GM06990 (cell line): ENCODE measurements at regions not wholly inside any gene's neighbourhood (a gene's known extent, or its start where the extent isn't known, plus 50 kb on each side); places are given as distances from the start of the nearest gene placed in this dataset.

Experiments used
- DNase-seq: peaks from one replicate; pipeline ENCODE4 v3.0.0-alpha.2; 2011; ENCODE audit not compliant: insufficient read length; ENCODE audit errors: extremely low read depth
- H3K27me3 ChIP-seq: replicated peaks from 2 replicates; pipeline ENCODE4 v1.6.0; 2011; ENCODE audit warnings: low read length; ENCODE audit not compliant: control insufficient read depth, insufficient read depth
- H3K36me3 ChIP-seq: 2 replicates; pipeline ENCODE4 v1.5.1; 2011; ENCODE audit warnings: low read length; ENCODE audit not compliant: control insufficient read depth, insufficient read depth
- H3K4me3 ChIP-seq: replicated peaks from 2 replicates; pipeline ENCODE4 v1.5.1; 2011; ENCODE audit warnings: low read depth, mild to moderate bottlenecking, control low read depth, low read length
- CTCF ChIP-seq: IDR thresholded peaks from 2 replicates; pipeline ENCODE4 v1.5.1; 2011; ENCODE audit warnings: low read length, control low read depth, mild to moderate bottlenecking, inconsistent platforms; ENCODE audit not compliant: insufficient read depth, poor library complexity, severe bottlenecking

DNA sequence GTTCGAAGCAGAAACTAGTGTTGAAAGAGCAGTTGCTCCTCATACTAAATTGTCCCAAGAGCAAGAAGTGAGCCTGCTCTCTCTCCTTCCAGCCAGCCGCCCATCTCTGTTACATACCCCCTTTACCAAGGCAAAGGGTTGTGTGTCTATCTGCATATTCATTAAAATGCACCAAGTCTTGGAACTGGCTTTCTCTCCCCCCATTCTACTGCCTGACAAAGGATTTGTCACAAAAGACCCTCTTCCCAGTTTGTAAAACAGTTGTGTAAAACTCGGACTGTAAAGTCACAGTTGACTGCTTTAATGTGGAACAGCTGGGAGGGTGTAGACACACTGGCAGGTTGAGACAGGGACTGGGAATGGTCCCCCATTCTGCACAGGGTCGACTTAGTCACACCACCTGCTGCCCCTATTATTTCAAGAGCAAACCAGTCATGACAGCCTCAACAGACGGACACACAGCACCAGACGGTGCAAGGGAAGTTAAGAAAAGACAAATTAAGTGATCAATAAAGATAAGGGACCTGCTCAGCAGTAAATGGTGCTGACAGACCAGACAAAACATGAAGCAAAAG, 60.0 kb upstream of the HTATIP2 start:
- no peak for TF ChIP-seq CTCF
- no peaks in the 10 kb centered on the region for H3K36me3 ChIP-seq
- H3K27me3 ChIP-seq, result no peaks in the 10 kb centered on the region
- no peak overlapping the region for H3K4me3 ChIP-seq
- DNase-seq, result no peak

- Histone ChIP-seq H3K4me3 (no peak overlapping the region), H3K36me3 (no peaks in the 10 kb centered on the region), H3K27me3 (no peaks in the 10 kb centered on the region)
- DNase-seq, result no peak
- TF ChIP-seq CTCF, result no peak
Measured at GRCh38 chr11:20293992-20294391, 69.5 kb upstream of the HTATIP2 start.

DNA sequence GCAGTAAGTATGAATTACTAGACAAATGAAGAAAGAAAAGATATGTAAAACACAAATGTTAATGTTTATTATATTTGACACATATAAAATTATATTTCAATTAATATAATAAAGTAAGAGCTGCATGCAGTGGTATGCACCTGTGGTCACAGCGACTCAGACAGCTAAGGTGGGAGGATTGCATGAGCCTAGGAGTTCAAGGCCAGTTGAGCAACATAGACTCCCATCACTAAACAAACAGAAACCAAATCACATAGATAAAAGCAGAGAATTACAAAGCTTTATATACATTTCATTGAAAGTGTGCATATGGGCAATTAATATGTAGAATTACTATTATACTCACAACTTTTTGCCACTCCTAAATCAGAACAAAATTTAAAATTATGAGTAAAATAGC, 70.0 kb upstream of the HTATIP2 start:
- Histone ChIP-seq H3K27me3 (no peaks in the 10 kb centered on the region), H3K4me3 (no peak overlapping the region), H3K36me3 (no peaks in the 10 kb centered on the region)
- no peak for TF ChIP-seq CTCF
- no peak for DNase-seq

DNA sequence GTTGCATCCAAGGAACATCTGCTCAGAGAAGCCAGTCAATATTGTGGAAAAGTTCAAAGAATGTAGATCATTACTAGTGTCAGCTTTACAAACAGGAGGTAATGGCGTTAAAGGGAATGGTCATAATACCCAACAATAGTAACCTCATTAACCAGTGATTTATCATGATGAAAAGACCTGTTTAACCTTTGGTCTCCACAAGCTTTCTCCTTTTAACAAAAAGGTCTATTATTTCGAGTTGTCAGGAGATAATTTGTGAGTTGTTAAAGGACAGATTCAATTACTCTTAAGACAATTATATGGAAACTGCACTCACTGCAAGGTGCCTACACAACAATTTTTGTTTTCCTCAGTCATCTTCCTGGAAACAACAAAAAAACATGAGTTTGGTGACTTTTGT, 73.8 kb upstream of the HTATIP2 start:
- no peaks in the 10 kb centered on the region for H3K36me3 ChIP-seq
- no peak overlapping the region for H3K4me3 ChIP-seq
- no peaks in the 10 kb centered on the region for H3K27me3 ChIP-seq
- TF ChIP-seq CTCF, result no peak
- no peak for DNase-seq

DNA sequence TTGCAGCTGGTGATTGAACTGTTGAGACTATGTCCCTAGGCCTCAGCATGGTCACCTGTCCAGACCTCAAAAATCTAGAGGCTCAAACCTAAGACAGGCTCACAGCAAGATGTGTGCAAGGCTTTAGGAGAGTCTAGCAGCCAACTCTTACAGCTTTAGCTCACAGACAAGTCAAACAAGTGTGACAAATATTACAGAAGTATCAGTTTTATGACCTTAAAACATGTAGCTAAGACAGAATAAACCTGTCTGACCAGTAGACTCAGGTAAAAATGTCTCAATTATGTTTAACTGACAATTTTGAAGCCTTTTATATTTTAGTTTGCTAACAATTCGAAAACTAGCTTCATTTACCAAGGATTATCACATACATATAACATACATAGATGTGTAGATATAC, 80.0 kb upstream of the HTATIP2 start:
- Histone ChIP-seq H3K27me3 (no peaks in the 10 kb centered on the region; the same call in 1 of the 2 replicates), H3K36me3 (no peaks in the 10 kb centered on the region), H3K4me3 (no peak overlapping the region)
- no peak for DNase-seq
- TF ChIP-seq CTCF, result no peak

- no peak for TF ChIP-seq CTCF
- DNase-seq, result no peak
- no peaks in the 10 kb centered on the region for H3K36me3 ChIP-seq
- no peaks in the 10 kb centered on the region; the same call in 1 of the 2 replicates for H3K27me3 ChIP-seq
- no peak overlapping the region for H3K4me3 ChIP-seq
Measured at GRCh38 chr11:20278727-20279126, 84.8 kb upstream of the HTATIP2 start.
